ENCODE measurements at regions not wholly inside any gene's neighbourhood (a gene's known extent, or its start where the extent isn't known, plus 50 kb on each side); places are given as distances from the start of the nearest gene placed in this dataset.

- TF ChIP-seq CTCF (IDR thresholded peaks at IDR 0.05; ENCODE audit: low read depth, low read length, missing control alignments) = no peak
- H3K4me3 ChIP-seq (ENCODE audit: low read depth, low read length) = no peak overlapping the region
- DNase-seq (ENCODE audit: low read depth) = no peak
Observed at GRCh38 chr3:159870723-159871122, 117.9 kb upstream of the IL12A start.

GRCh38 chr3:159872374-159873109, 116.1 kb upstream of the IL12A start:
- peak; percentile 23 for TF ChIP-seq CTCF (IDR thresholded peaks at IDR 0.05; ENCODE audit: low read depth, low read length, missing control alignments)

GRCh38 chr3:159875116-159875515, 113.5 kb upstream of the IL12A start:
- no peak overlapping the region for H3K4me3 ChIP-seq (ENCODE audit: low read depth, low read length)
- no peak for DNase-seq (ENCODE audit: low read depth)
- no peak for TF ChIP-seq CTCF (IDR thresholded peaks at IDR 0.05; ENCODE audit: low read depth, low read length, missing control alignments)

More at GRCh38 chr3:159872374-159873109, 116.1 kb upstream of the IL12A start:
- DNase-seq (ENCODE audit: low read depth) = no peak
- H3K4me3 ChIP-seq (ENCODE audit: low read depth, low read length) = no peak overlapping the region

GRCh38 chr3:159877924-159878323, 110.7 kb upstream of the IL12A start:
- no peak overlapping the region for H3K4me3 ChIP-seq (ENCODE audit: low read depth, low read length)
- no peak for DNase-seq (ENCODE audit: low read depth)
- no peak for TF ChIP-seq CTCF (IDR thresholded peaks at IDR 0.05; ENCODE audit: low read depth, low read length, missing control alignments)

GRCh38 chr3:159879146-159879545, 109.5 kb upstream of the IL12A start:
- DNase-seq (ENCODE audit: low read depth) = no peak
- no peak overlapping the region for H3K4me3 ChIP-seq (ENCODE audit: low read depth, low read length)
- no peak for TF ChIP-seq CTCF (IDR thresholded peaks at IDR 0.05; ENCODE audit: low read depth, low read length, missing control alignments)

GRCh38 chr3:159879598-159879997, 109.0 kb upstream of the IL12A start:
- no peak for TF ChIP-seq CTCF (IDR thresholded peaks at IDR 0.05; ENCODE audit: low read depth, low read length, missing control alignments)
- no peak overlapping the region for H3K4me3 ChIP-seq (ENCODE audit: low read depth, low read length)
- no peak for DNase-seq (ENCODE audit: low read depth)

- TF ChIP-seq CTCF (IDR thresholded peaks at IDR 0.05; ENCODE audit: low read depth, low read length, missing control alignments) = no peak
- H3K4me3 ChIP-seq (ENCODE audit: low read depth, low read length) = no peak overlapping the region
- no peak for DNase-seq (ENCODE audit: low read depth)
Observed at GRCh38 chr3:159881208-159881607, 107.4 kb upstream of the IL12A start.

Measured in GM12864 (cell line).